ENCODE measurements at regions not wholly inside any gene's neighbourhood (a gene's known extent, or its start where the extent isn't known, plus 50 kb on each side); places are given as distances from the start of the nearest gene placed in this dataset.

GRCh38 chr14:99023371-99023770, 248.6 kb downstream of the BCL11B start:
- TF ChIP-seq MAFK (IDR thresholded peaks at IDR 0.05; ENCODE audit: low read depth, low read length) (no peak), CTCF (conservative IDR thresholded peaks at IDR 0.05; ENCODE audit: low read depth, low read length) (no peak), MXI1 (IDR thresholded peaks at IDR 0.05; ENCODE audit: borderline replicate concordance, low read depth, low read length) (no peak), CEBPB (IDR thresholded peaks at IDR 0.05; ENCODE audit: low read depth, low read length) (no peak), POLR2A (IDR thresholded peaks at IDR 0.05; ENCODE audit: low read depth, low read length) (no peak), RFX5 (IDR thresholded peaks at IDR 0.05; ENCODE audit: low read depth, low read length) (no peak), RCOR1 (IDR thresholded peaks at IDR 0.05; ENCODE audit: insufficient replicate concordance, low read length) (no peak)

Measured in IMR-90 (cell line).